Transverse colon (tissue), 4 donors: ENCODE measurements at regions not wholly inside any gene's neighbourhood (a gene's known extent, or its start where the extent isn't known, plus 50 kb on each side); places are given as distances from the start of the nearest gene placed in this dataset.

ENCODE experiments used
- EP300 ChIP-seq: sonication (generic); formaldehyde crosslinking; IDR thresholded peaks from one replicate; pipeline ENCODE4 v1.6.1; 2017; ENCODE audit warnings: antibody characterized with exemption, low read depth
- POLR2A ChIP-seq: fragments of 450-650 bp; IDR thresholded peaks from one replicate; pipeline ENCODE4 v1.6.1; 2016; ENCODE audit warnings: antibody characterized with exemption, mild to moderate bottlenecking, moderate library complexity
- POLR2AphosphoS5 ChIP-seq, 3 donors: sonication (generic); formaldehyde crosslinking; IDR thresholded peaks; one replicate each; pipeline ENCODE4 v1.6.1; 2016; ENCODE audit warnings: antibody characterized with exemption in 3 of 3
- TF ChIP-seq, protein P1 (sequence below), 5 experiments: fragments of 200-600 bp in 3 of 5; fragments of 450-650 bp in 2 of 5; sonication (generic) in 3 of 5; IDR thresholded peaks; 1 replicate in 2 of 5; 2 replicates in 3 of 5; pipeline ENCODE4 v1.5.1; 2016 to 2017; ENCODE audit warnings: antibody characterized with exemption in 5 of 5, inconsistent platforms in 3 of 5, mild to moderate bottlenecking in 2 of 5, moderate library complexity in 1 of 5

DNA sequence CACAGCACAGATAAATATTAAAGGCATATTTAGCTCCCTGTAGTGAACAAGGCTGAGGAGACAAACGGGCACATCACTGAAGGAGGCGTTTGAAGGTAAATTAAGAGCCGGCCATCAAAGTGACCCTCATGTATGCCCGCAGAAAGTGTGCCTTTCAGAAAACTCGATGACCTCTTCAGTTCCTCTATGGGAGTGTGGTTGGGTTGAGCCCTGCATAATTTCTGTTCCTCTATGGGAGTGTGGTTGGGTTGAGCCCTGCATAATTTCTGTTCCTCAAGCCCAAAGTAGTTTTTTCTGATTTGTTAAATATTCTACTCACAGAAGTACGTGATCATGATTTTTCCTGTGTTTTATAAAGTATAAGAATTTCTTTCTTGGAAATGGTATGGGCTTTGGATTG lies 568.5 kb downstream of the TSN start:
- TF ChIP-seq EP300, result no peak
- no peak for TF ChIP-seq POLR2A
- TF ChIP-seq, protein P1, sequence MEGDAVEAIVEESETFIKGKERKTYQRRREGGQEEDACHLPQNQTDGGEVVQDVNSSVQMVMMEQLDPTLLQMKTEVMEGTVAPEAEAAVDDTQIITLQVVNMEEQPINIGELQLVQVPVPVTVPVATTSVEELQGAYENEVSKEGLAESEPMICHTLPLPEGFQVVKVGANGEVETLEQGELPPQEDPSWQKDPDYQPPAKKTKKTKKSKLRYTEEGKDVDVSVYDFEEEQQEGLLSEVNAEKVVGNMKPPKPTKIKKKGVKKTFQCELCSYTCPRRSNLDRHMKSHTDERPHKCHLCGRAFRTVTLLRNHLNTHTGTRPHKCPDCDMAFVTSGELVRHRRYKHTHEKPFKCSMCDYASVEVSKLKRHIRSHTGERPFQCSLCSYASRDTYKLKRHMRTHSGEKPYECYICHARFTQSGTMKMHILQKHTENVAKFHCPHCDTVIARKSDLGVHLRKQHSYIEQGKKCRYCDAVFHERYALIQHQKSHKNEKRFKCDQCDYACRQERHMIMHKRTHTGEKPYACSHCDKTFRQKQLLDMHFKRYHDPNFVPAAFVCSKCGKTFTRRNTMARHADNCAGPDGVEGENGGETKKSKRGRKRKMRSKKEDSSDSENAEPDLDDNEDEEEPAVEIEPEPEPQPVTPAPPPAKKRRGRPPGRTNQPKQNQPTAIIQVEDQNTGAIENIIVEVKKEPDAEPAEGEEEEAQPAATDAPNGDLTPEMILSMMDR (IDR thresholded peaks at IDR 0.05), result no peak
- no peak for TF ChIP-seq POLR2AphosphoS5 (IDR thresholded peaks at IDR 0.05)
